H1 (cell line): ENCODE measurements at regions not wholly inside any gene's neighbourhood (a gene's known extent, or its start where the extent isn't known, plus 50 kb on each side); places are given as distances from the start of the nearest gene placed in this dataset.

ENCODE experiments used
- CTCF ChIA-PET: fragments of 300-600 bp; sonication (Branson Sonifier 250); formaldehyde crosslinking; loops from one replicate; lab custom pipeline; 2021; ENCODE audit not compliant: partially characterized antibody; lab: Charles Lee
- POLR2A ChIA-PET: fragments of 300-600 bp; sonication (Branson Sonifier 250); formaldehyde crosslinking; loops from one replicate; lab custom pipeline; 2021; ENCODE audit warnings: inconsistent platforms; ENCODE audit not compliant: partially characterized antibody; lab: Charles Lee
- DNase-seq, 2 experiments: peaks; one replicate each; pipeline versions ENCODE4 v3.0.0 to v3.0.0-alpha.2; 2010 to 2022; ENCODE audit warnings: low spot score in 2 of 2, low read depth in 1 of 2, mixed read lengths in 1 of 2
- FAIRE-seq: peaks from 2 replicates; lab custom pipeline; 2011; peaks lifted over from hg19 to GRCh38; lab: Jason Lieb, UNC
- H2AFZ ChIP-seq: 2 replicates; pipeline ENCODE4 v1.8.1; 2012; ENCODE audit warnings: low read length, inconsistent platforms
- H2AK5ac ChIP-seq: 2 replicates; pipeline ENCODE4 v1.6.1; 2013; ENCODE audit warnings: low read depth, low read length
- H2BK120ac ChIP-seq: replicated peaks from 2 replicates; pipeline ENCODE3; 2013; ENCODE audit warnings: low read depth, low read length, inconsistent platforms
- H2BK12ac ChIP-seq: 2 replicates; pipeline ENCODE4 v1.6.1; 2013; ENCODE audit warnings: low read depth, low read length
- H2BK15ac ChIP-seq: 2 replicates; pipeline ENCODE4 v1.6.1; 2013; ENCODE audit warnings: low read length
- H2BK20ac ChIP-seq: 2 replicates; pipeline ENCODE4 v1.6.1; 2013; ENCODE audit warnings: low read length
- H2BK5ac ChIP-seq: 2 replicates; pipeline ENCODE4 v1.6.1; 2013; ENCODE audit warnings: low read depth, low read length
- H3K14ac ChIP-seq: 2 replicates; pipeline ENCODE4 v1.6.1; 2013; ENCODE audit warnings: inconsistent platforms; ENCODE audit not compliant: insufficient read length
- H3K18ac ChIP-seq: 2 replicates; pipeline ENCODE4 v1.6.1; 2013; ENCODE audit warnings: low read length; ENCODE audit errors: extremely low read depth
- H3K23ac ChIP-seq: 2 replicates; pipeline ENCODE4 v1.6.1; 2013; ENCODE audit warnings: inconsistent platforms; ENCODE audit not compliant: insufficient read length
- H3K23me2 ChIP-seq: 2 replicates; pipeline ENCODE4 v1.6.1; 2013; ENCODE audit warnings: low read depth, low read length
- H3K27ac ChIP-seq: 2 replicates; pipeline ENCODE4 v1.6.1; 2011; ENCODE audit warnings: low read depth, low read length, inconsistent platforms
- H3K27me3 ChIP-seq, 4 experiments: replicated peaks in 1 of 4; 1 replicate in 1 of 4; 2 replicates in 3 of 4; pipeline versions ENCODE4 v1.6.1 to v1.8.1; 2011 to 2013; ENCODE audit warnings: low read length in 3 of 4, mild to moderate bottlenecking in 3 of 4, inconsistent platforms in 2 of 4, mixed read lengths in 2 of 4, moderate library complexity in 1 of 4; ENCODE audit not compliant: control insufficient read depth in 3 of 4, insufficient read depth in 3 of 4; ENCODE audit errors: extremely low read depth in 1 of 4
- H3K36me3 ChIP-seq, 4 experiments: 2 replicates each; pipeline versions ENCODE4 v1.6.1 to v1.8.1; 2011 to 2013; ENCODE audit warnings: mild to moderate bottlenecking in 4 of 4, low read length in 3 of 4, moderate library complexity in 2 of 4, control low read depth in 1 of 4, inconsistent platforms in 1 of 4; ENCODE audit not compliant: insufficient read depth in 4 of 4, control insufficient read depth in 2 of 4
- H3K4ac ChIP-seq: replicated peaks from 2 replicates; pipeline ENCODE3; 2013; ENCODE audit warnings: low read length, low read depth, mixed read lengths, inconsistent platforms; ENCODE audit not compliant: insufficient read length
- H3K4me1 ChIP-seq, 4 experiments: replicated peaks in 1 of 4; 1 replicate in 1 of 4; 2 replicates in 3 of 4; pipeline versions ENCODE4 v1.6.1 to v1.8.1; 2011 to 2013; ENCODE audit warnings: low read length in 3 of 4, inconsistent platforms in 2 of 4, mixed read lengths in 1 of 4; ENCODE audit not compliant: insufficient read depth in 4 of 4, control insufficient read depth in 3 of 4
- H3K4me2 ChIP-seq, 2 experiments: 2 replicates each; pipeline versions ENCODE4 v1.6.1 to v1.8.1; 2011 to 2013; ENCODE audit warnings: low read depth in 2 of 2, low read length in 2 of 2, control low read depth in 1 of 2, inconsistent platforms in 1 of 2, mild to moderate bottlenecking in 1 of 2; ENCODE audit not compliant: insufficient read depth in 1 of 2
- H3K4me3 ChIP-seq, 4 experiments: fragments of 200-600, 300-600 bp in 1 of 4; sonication (generic), shearing (Covaris generic), sonication (Bioruptor Twin) in 1 of 4; 2 replicates each; pipeline versions ENCODE4 v1.5.1 to v1.8.1; 2011 to 2016; ENCODE audit warnings: low read length in 4 of 4, low read depth in 3 of 4, control low read depth in 2 of 4, inconsistent platforms in 2 of 4, mild to moderate bottlenecking in 2 of 4, mixed read lengths in 1 of 4, moderate library complexity in 1 of 4; ENCODE audit not compliant: insufficient read depth in 2 of 4; ENCODE audit errors: extremely low read depth in 1 of 4
- H3K56ac ChIP-seq: replicated peaks from 2 replicates; pipeline ENCODE3; 2013; ENCODE audit warnings: low read depth, mild to moderate bottlenecking, mixed read lengths, low read length, inconsistent platforms; ENCODE audit not compliant: insufficient read length
- H3K79me1 ChIP-seq: 2 replicates; pipeline ENCODE4 v1.6.1; 2013; ENCODE audit warnings: low read depth, low read length, control low read depth
- H3K79me2 ChIP-seq, 2 experiments: 2 replicates each; pipeline versions ENCODE4 v1.6.1 to v1.8.1; 2012 to 2013; ENCODE audit warnings: low read length in 2 of 2, mild to moderate bottlenecking in 2 of 2, inconsistent platforms in 1 of 2; ENCODE audit not compliant: insufficient read depth in 2 of 2, control insufficient read depth in 1 of 2
- H3K9ac ChIP-seq, 4 experiments: replicated peaks in 1 of 4; 1 replicate in 1 of 4; 2 replicates in 3 of 4; pipeline versions ENCODE4 v1.6.1 to v1.8.1; 2011 to 2013; ENCODE audit warnings: low read depth in 3 of 4, low read length in 3 of 4, control low read depth in 2 of 4, mild to moderate bottlenecking in 2 of 4, moderate library complexity in 2 of 4, inconsistent platforms in 1 of 4; ENCODE audit errors: extremely low read depth in 1 of 4
- H3K9me3 ChIP-seq, 2 experiments: 2 replicates each; pipeline versions ENCODE4 v1.6.1 to v1.8.1; 2012 to 2013; ENCODE audit warnings: mild to moderate bottlenecking in 2 of 2, moderate library complexity in 2 of 2, control low read depth in 1 of 2, inconsistent platforms in 1 of 2, low read depth in 1 of 2, low read length in 1 of 2, mixed read lengths in 1 of 2; ENCODE audit not compliant: insufficient read depth in 2 of 2
- H4K20me1 ChIP-seq, 2 experiments: replicated peaks in 1 of 2; 2 replicates each; pipeline versions ENCODE3 to v1.8.1; 2011 to 2013; ENCODE audit warnings: inconsistent platforms in 2 of 2, low read length in 2 of 2, mild to moderate bottlenecking in 1 of 2; ENCODE audit not compliant: insufficient read depth in 2 of 2, control insufficient read depth in 1 of 2
- H4K5ac ChIP-seq: 2 replicates; pipeline ENCODE4 v1.6.1; 2013; ENCODE audit warnings: low read length, low read depth, mixed read lengths, inconsistent platforms; ENCODE audit not compliant: insufficient read length
- H4K8ac ChIP-seq: 2 replicates; pipeline ENCODE4 v1.8.0; 2013; ENCODE audit warnings: mild to moderate bottlenecking, moderate library complexity, low read length, inconsistent platforms; ENCODE audit not compliant: insufficient read depth; ENCODE audit errors: extremely low read depth
- H4K91ac ChIP-seq: replicated peaks from 2 replicates; pipeline ENCODE3; 2013; ENCODE audit warnings: low read length, mixed read lengths, inconsistent platforms; ENCODE audit not compliant: insufficient read length
- BCL11A ChIP-seq, 2 experiments: IDR thresholded peaks; one replicate each; pipeline ENCODE4 v1.6.1; 2011; ENCODE audit warnings: low read depth in 2 of 2, low read length in 2 of 2, mild to moderate bottlenecking in 2 of 2
- BRCA1 ChIP-seq: IDR thresholded peaks from 2 replicates; pipeline ENCODE4 v1.6.1; 2012; ENCODE audit warnings: low read depth, low read length, improper control_type of control experiment
- CBX5 ChIP-seq: fragments of 300-800, 300-1000 bp; sonication (generic); IDR thresholded peaks from 2 replicates; pipeline ENCODE4 v1.7.1; 2016; ENCODE audit warnings: antibody characterized with exemption, low read length, low read depth
- CHD1 ChIP-seq: IDR thresholded peaks from 2 replicates; pipeline ENCODE4 v1.6.1; 2012; ENCODE audit warnings: low read depth, low read length, improper control_type of control experiment
- EZH2 ChIP-seq: fragments of 200-600 bp; sonication (generic); IDR thresholded peaks from 2 replicates; pipeline ENCODE4 v1.7.1; 2012; ENCODE audit warnings: low read depth, mild to moderate bottlenecking, moderate library complexity, low read length, inconsistent platforms; ENCODE audit not compliant: severe bottlenecking
- POLR2A ChIP-seq, 2 experiments: IDR thresholded peaks; 1 replicate in 1 of 2; 2 replicates in 1 of 2; pipeline ENCODE4 v1.6.1; 2011; ENCODE audit warnings: low read depth in 2 of 2, low read length in 2 of 2, mild to moderate bottlenecking in 2 of 2; ENCODE audit errors: control extremely low read depth in 1 of 2
- POLR2AphosphoS5 ChIP-seq: IDR thresholded peaks from 2 replicates; pipeline ENCODE4 v1.6.1; 2011; ENCODE audit warnings: low read depth, low read length
- TAF7 ChIP-seq: optimal IDR thresholded peaks from 2 replicates; pipeline ENCODE3; 2011; ENCODE audit warnings: low read depth, mild to moderate bottlenecking, inconsistent platforms, low read length, moderate library complexity, borderline replicate concordance
- TEAD4 ChIP-seq: IDR thresholded peaks from 2 replicates; pipeline ENCODE4 v1.6.1; 2012; ENCODE audit warnings: low read depth, low read length, inconsistent platforms, mixed read lengths
- ZNF274 ChIP-seq: IDR thresholded peaks from 2 replicates; pipeline ENCODE4 v1.7.0; 2012; ENCODE audit warnings: low read length, borderline replicate concordance; ENCODE audit errors: extremely low read depth
- WGBS, 2 experiments: shearing (Covaris generic) in 1 of 2; methylation state at CpG; one replicate each; pipeline versions ENCODE4 v1.1.6 to v1.1.7; 2013 to 2015; ENCODE audit warnings: low lambda C conversion rate in 2 of 2, mixed read lengths in 2 of 2, inconsistent platforms in 1 of 2, low coverage in 1 of 2, missing lambda C conversion rate in 1 of 2; ENCODE audit not compliant: insufficient replicate concordance in 2 of 2, insufficient coverage in 1 of 2, insufficient read length in 1 of 2; ENCODE audit errors: extremely low coverage in 1 of 2, missing lambda C conversion rate in 1 of 2; 5-methylcytosine and 5-hydroxymethylcytosine counted together

DNA sequence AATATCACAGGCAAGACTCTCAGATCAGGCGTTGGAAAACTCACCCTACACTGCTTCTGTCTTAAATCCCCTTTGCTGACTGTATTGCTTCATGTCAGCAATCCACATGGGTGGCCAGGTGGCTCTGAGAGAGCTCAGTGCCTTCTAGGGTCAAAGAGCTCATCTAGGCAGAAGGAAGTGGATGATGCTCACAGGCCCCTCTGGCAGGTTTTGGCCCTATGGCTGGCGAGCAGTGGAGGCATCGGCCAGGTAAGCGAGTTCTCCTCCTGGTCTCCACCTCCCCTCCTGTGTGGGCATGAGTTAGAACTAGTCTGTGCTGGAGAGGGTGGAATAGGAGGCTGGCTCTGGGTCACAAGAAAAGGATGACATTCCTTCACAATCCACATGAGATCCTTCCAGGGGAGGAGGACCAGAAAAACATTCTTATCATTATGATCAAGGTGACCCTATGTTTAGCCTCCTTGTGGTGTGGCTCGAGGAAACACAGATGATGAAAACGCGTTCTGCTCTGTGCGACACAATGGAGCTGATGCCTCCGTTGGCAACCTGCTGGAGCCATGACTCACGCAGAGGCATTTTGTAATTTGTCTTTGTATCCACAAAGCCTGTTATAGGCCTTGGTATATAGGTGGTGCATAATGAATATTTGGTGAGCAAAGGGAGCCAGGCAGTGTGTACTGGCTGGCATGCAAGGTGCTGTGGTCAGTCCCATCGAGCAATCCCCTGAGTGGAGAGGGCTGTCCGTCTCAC, 264.6 kb upstream of the RAB4A start:
- DNase-seq = no peak

More for the DNA sequence above, 264.6 kb upstream of the RAB4A start:
- FAIRE-seq = no peak
- H3K18ac ChIP-seq = no peak overlapping the region
- POLR2A ChIA-PET = no interaction called here
- no peak overlapping the region for H3K14ac ChIP-seq
- H4K5ac ChIP-seq = no peak overlapping the region
- H3K36me3 ChIP-seq = no peaks in the 10 kb centered on the region
- CTCF ChIA-PET = interaction anchor here (0.6 to 1.7 kb wide), 6 partner anchors 10 to 505 kb away, joined by 3 to 4 read pairs (median 3); no protein-coding TSS in a partner anchor
- H3K9me3 ChIP-seq = no peaks in the 10 kb centered on the region
- H3K4me3 ChIP-seq = no peak overlapping the region
- H2BK120ac ChIP-seq = no peak overlapping the region
- WGBS, 2 experiments = 89% methylated on average over 12 of the region's 12 CpGs; no CpG with 5 or more reads in 1 of the 2 experiments
- no peak overlapping the region for H2BK20ac ChIP-seq
- no peak overlapping the region for H3K9ac ChIP-seq
- H2AFZ ChIP-seq = no peak overlapping the region
- no peak overlapping the region for H2AK5ac ChIP-seq
- H3K4me1 ChIP-seq = peaks cover 0 to 5% (median under 1%) of the 10 kb centered on the region in 4 experiments; a peak in 3 of 7 replicates
- H3K23me2 ChIP-seq = no peaks in the 10 kb centered on the region; the same call in 1 of the 2 replicates
- no peak overlapping the region for H2BK12ac ChIP-seq
- H4K20me1 ChIP-seq = no peaks in the 10 kb centered on the region
- H2BK15ac ChIP-seq = no peak overlapping the region
- H3K79me2 ChIP-seq = no peaks in the 10 kb centered on the region
- H3K27me3 ChIP-seq = no peaks in the 10 kb centered on the region; a peak in 1 of 7 replicates
- H4K8ac ChIP-seq = 0 out of 2 replicates have a peak overlapping the region, but pooled peaks have one; percentile 45
- H3K79me1 ChIP-seq = no peaks in the 10 kb centered on the region
- no peak for TF ChIP-seq BRCA1
- TF ChIP-seq POLR2AphosphoS5 = no peak
- no peak for TF ChIP-seq ZNF274
- TF ChIP-seq CHD1 = no peak
- TF ChIP-seq EZH2 = no peak
- no peak for TF ChIP-seq TAF7
- no peak for TF ChIP-seq TEAD4
- no peak for TF ChIP-seq POLR2A (IDR thresholded peaks at IDR 0.05; ENCODE audit: control extremely low read depth in 1 of 2, low read depth in 2 of 2, low read length in 2 of 2)
- TF ChIP-seq CBX5 = no peak
- no peak for TF ChIP-seq BCL11A (IDR thresholded peaks at IDR 0.05; ENCODE audit: low read depth in 2 of 2, low read length in 2 of 2)
- TF ChIP-seq, all 59 proteins: peak for 0
- H3K27ac ChIP-seq = no peak overlapping the region
- H4K91ac ChIP-seq = no peak overlapping the region
- H3K23ac ChIP-seq = no peak overlapping the region
- no peak overlapping the region for H3K4me2 ChIP-seq
- H2BK5ac ChIP-seq = no peak overlapping the region
- no peak overlapping the region for H3K4ac ChIP-seq
- H3K56ac ChIP-seq = no peak overlapping the region
